NCI-H2227 treated with DMSO at 0.1 percent for 48 hours (cell line): ENCODE measurements at regions not wholly inside any gene's neighbourhood (a gene's known extent, or its start where the extent isn't known, plus 50 kb on each side); places are given as distances from the start of the nearest gene placed in this dataset.

Source experiments
- DNase-seq: peaks from one replicate; lab custom pipeline; 2025; lab: John Stamatoyannopoulos, UW

- no peak for DNase-seq
Measured at GRCh38 chr2:64338910-64339500, 115.0 kb upstream of the LGALSL start.

GRCh38 chr2:64341461-64341860 is 112.5 kb upstream of the LGALSL start:
- DNase-seq = no peak

DNA sequence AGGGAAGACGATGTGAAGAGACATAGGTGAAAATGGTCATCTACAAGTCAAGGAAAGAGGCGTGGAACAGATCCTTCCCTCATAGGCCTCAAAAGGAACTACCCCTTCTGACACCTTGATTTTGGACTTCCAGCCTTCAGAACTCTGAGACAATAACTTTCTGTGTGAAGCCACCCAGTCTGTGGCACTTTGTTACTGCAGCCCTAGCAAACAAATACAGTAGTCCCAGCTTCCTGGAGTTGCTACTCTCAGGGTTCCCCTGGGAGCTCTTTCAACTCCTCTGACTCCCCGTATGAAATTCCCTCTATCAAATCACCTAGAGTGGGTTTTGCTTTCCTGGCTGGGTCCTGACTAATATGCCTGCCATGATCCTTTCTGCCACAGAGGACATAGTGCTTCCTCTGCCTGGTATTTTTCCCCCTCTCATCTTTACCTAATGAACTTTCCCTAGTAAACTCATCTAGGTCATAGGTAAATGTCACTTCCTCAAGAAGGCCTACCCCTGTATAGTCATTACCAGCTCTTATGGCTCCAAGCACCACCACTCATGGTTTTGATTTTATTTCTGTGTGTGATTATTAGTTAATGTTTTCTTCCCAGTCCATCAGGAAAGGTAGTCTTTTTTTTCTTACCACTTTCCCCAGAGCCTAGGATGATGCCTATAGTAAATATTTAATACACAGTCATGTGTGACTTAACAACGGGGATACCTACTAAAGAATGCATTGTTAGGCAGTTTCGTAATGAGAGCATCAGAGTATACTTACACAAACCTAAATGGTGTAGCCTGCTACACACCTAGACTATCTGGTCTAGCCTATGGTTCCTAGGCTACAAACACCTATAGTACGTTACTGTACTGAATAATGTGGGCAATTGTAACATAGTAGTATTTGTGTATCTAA is 111.5 kb upstream of the LGALSL start:
- DNase-seq = no peak

GRCh38 chr2:64344999-64345576 is 108.9 kb upstream of the LGALSL start:
- no peak for DNase-seq

GRCh38 chr2:64345998-64346397 is 108.0 kb upstream of the LGALSL start:
- DNase-seq = no peak

DNA sequence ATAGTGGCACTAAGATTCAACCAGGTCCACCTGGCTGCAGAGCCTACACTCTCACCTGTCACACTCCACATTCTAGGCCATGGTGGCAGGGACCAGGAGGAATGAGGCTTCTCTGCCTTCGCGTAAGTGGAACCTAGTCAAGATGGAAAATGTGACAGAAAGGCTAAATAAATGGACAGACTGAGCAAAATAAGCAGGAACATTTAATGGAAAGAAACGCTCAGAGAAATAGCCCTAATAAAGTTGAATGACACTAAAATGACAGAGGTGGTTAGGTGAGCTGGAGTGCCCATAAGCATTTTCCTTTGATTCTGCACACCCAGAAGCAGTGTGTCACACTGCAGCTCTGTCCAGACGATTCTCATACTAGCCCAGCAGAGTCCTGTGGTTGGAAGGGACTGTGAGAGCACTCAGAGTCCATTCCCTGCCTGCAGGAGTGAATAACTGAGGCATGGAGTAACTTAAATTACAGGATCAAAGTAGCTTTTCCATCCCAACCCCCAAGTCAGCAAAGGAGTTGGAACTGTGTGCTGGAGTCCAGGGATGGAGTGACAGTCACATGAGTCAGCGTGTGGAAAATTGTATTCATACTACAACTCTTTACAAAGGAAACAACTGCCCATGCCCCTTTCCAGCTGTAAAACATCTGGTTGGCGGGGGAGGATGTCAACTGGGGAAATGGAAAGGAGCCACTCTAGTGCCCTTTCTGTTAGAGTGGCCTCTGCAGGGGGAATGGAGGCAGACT is 105.4 kb upstream of the LGALSL start:
- no peak for DNase-seq

GRCh38 chr2:64349131-64349530 is 104.8 kb upstream of the LGALSL start:
- DNase-seq = no peak

- DNase-seq = no peak
Measured at GRCh38 chr2:64350996-64351395, 103.0 kb upstream of the LGALSL start.

DNA sequence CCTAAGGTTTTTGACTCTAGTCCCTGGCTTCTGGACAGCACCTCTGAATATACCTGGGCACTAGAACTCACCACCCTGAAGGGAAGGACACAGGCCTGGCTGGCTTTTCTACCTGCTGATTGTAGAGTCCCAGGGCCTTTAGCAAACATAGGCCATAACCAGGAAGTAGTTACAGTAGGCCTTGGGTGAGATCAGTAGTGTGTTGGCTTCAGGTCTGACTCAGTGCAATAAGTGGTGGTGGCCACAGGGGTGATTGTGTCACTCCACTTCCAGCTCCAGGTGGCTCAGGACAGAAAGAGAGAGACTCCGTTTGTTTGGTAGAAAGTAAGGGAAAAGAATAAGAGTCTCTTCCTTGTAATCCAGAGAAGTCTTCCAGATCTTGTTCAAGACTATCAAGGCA is 101.7 kb upstream of the LGALSL start:
- DNase-seq = no peak

GRCh38 chr2:64354857-64355680 is 98.9 kb upstream of the LGALSL start:
- DNase-seq = no peak

GRCh38 chr2:64356906-64357305 is 97.1 kb upstream of the LGALSL start:
- no peak for DNase-seq

DNA sequence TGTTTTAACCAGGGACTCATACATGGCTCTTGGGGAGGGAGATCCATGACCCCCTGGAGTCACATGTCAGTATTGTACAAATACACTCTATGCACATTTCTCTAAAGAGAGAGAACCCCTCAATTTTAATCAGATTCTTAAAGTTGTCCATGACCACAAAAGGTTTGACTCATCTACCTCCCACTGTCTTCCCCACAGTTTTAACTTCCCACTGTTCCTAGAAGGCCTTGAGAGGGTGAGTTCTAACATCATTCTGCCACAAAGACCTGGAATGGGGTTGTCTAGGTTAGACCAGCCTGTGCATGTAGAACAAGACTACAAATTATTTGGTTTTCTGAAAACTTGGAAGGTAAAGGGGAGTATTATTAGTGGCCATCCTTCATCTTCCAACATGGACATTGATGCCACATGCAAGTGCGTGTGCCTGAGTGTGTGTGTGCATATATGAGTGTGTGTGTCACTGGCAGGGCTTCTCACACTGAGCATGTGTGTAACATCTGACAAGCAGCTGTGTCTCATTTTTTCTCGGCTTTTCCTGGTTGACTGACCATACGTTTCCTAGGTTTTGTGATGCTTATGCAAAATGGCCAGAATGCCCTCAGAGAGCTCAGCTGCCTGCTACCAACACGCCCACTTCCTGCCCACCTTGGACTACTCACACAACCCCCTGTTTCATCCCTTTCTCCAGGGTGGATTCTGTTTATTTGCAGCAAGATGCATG is 94.6 kb upstream of the LGALSL start:
- no peak for DNase-seq

GRCh38 chr2:64359892-64360657 is 93.9 kb upstream of the LGALSL start:
- no peak for DNase-seq

DNA sequence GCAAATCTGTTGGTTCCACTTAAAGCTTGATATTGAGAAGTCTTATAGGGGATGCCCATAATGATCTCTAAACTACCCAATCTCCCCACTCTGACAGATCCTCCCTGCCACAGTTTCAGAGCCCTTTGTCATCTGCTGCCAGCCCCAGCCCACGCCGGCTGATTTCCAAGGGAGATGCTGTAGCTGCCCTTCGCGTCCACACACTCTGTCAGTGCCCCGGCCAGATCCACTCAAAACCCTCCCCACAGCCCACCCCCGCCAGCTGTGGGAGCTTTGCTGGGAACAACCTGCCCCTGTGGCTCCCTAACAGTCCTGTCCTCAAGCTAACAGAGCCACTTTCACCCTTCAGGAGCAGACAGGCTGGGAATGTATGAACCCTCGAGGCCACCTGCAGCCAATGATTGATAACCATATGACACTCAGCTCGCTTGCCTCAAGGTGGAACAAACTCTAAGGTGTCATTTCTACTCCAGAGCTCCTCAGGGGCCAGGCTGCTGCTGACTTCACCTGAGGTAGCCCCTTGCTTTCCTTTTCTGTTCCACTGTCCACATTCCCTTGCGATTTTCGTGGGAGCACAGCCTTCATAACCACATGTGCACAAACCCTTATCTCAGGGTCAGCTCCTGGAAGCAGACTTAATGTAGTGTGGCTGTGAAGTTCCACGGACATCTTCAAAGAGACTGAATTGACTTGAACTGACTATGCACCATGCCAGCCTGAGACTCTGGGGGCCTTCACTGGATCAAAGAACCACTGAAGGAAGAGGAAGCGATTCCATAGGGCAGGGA is 92.6 kb upstream of the LGALSL start:
- DNase-seq = no peak

DNA sequence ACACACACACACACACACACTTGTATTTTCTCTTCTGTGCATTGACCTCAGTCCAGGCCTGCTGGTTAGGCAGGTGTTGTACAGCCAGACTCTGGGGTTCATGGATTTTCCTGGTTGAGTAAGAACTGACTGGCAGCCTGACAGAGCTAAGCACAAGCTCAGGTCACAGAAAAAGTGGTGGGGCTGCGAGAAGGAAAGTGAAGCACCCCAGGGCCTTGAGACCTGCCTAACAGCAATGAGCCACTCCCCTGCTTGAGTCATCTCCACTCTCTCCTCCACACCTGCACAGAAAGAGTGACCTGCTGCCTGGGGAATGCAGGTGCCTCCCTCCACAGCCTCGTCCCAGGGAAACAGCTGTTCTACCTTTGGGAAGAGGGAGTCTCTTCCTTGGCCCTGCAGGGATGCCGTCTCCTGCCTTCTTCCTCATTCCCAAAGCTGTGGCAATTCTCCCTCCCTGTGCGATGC is 91.4 kb upstream of the LGALSL start:
- DNase-seq = no peak

DNA sequence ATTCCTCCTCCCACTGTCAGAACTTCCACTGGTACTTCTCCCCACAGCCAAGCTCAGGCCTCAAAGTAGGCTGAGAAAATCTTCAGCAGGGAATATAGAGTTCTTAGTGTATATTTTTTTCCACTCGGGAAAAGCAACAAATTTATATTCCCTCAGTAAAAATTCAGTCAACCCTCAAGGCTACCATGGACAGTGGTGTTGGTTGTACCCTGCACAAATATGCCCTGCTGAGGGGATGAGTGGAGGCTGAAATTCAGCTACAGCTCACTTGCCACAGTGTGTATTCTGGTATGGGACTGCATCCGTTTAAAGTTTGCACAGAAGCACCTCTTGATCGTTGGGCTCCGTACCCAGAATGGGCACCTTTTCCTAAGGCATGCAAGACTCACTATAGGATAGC is 90.8 kb upstream of the LGALSL start:
- no peak for DNase-seq

- DNase-seq = no peak
Measured at GRCh38 chr2:64363848-64364247, 90.1 kb upstream of the LGALSL start.

DNA sequence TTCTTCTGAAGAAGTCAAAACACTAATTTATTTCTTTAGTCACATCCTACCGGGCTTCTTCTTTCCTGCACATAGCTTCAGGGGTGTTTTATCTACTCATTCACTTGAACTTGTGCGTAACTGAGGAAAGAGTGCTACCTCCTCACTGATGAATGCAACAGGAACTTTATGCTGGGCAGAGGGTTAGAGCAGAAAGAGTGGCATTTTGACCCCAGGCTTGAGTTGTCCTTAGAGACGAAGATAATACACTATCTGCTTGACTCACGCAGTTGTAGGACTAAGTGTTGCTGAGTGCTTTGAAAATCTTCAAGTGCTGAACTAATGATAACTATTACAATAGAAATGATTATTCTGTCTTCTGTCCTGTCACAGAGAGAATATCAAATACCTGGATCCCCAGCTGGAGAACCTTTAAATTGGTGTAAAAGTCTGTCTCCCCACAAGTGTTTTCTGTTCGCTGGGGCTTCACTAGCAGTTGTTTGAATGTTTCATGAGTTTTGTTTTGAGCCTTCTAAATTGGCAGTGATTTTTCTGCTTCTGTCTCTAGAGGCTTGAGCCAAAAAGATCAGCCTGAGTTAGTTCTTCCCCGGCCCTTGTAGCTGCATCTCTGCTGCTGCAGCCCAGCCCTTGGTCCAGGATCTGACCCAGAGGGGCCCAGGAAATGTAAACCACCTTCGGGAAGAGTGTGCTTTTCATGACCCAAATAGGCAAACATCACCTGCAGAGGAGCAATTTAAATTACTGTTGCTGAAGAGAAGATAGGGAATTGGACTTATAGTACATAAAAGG is 86.3 kb upstream of the LGALSL start:
- no peak for DNase-seq
